ENCODE measurements at regions not wholly inside any gene's neighbourhood (a gene's known extent, or its start where the extent isn't known, plus 50 kb on each side); places are given as distances from the start of the nearest gene placed in this dataset.
"Not testable (repeated sequence)": the region's sequence is repeated elsewhere in the genome, so short reads cannot be mapped to it uniquely, and the experiment has no call there.

- no peak for DNase-seq (ENCODE audit: low spot score)
- Mint-ChIP-seq H3K9me3 (ENCODE audit: low read depth) (peaks cover 11% of the 10 kb centered on the region), H3K4me1 (ENCODE audit: low read depth) (no peaks in the 10 kb centered on the region), H3K36me3 (ENCODE audit: low read depth) (peaks cover 2% of the 10 kb centered on the region), H3K27me3 (ENCODE audit: low read depth) (peaks cover 2% of the 10 kb centered on the region), H3K27ac (ENCODE audit: unreplicated experiment) (no peak overlapping the region), H3K4me3 (ENCODE audit: unreplicated experiment) (no peak overlapping the region)
- no peak for TF ChIP-seq CTCF (IDR thresholded peaks at IDR 0.05)
These were observed 792.6 kb upstream of the SLITRK6 start for GRCh38 chr13:86591862-86592261.

GRCh38 chr13:86601351-86601750 lies 802.1 kb upstream of the SLITRK6 start:
- Mint-ChIP-seq H3K9me3 (ENCODE audit: low read depth) (no peaks in the 10 kb centered on the region), H3K27ac (ENCODE audit: unreplicated experiment) (no peak overlapping the region), H3K4me3 (ENCODE audit: unreplicated experiment) (no peak overlapping the region), H3K27me3 (ENCODE audit: low read depth) (no peaks in the 10 kb centered on the region), H3K36me3 (ENCODE audit: low read depth) (no peaks in the 10 kb centered on the region), H3K4me1 (ENCODE audit: low read depth) (no peaks in the 10 kb centered on the region)
- DNase-seq (ENCODE audit: low spot score): no peak
- TF ChIP-seq CTCF (IDR thresholded peaks at IDR 0.05): no peak

- H3K36me3 Mint-ChIP-seq (ENCODE audit: low read depth): no peaks in the 10 kb centered on the region
- H3K4me1 Mint-ChIP-seq (ENCODE audit: low read depth): no peaks in the 10 kb centered on the region
- H3K27me3 Mint-ChIP-seq (ENCODE audit: low read depth): no peaks in the 10 kb centered on the region
- H3K4me3 Mint-ChIP-seq (ENCODE audit: unreplicated experiment): no peak overlapping the region
- peaks cover 2% of the 10 kb centered on the region for H3K9me3 Mint-ChIP-seq (ENCODE audit: low read depth)
- H3K27ac Mint-ChIP-seq (ENCODE audit: unreplicated experiment): no peak overlapping the region
- TF ChIP-seq CTCF (IDR thresholded peaks at IDR 0.05): no peak
- no peak for DNase-seq (ENCODE audit: low spot score)
These were observed 807.0 kb upstream of the SLITRK6 start for GRCh38 chr13:86606264-86606663.

GRCh38 chr13:86608701-86609100 lies 809.5 kb upstream of the SLITRK6 start:
- Mint-ChIP-seq H3K36me3 (ENCODE audit: low read depth) (no peaks in the 10 kb centered on the region), H3K9me3 (ENCODE audit: low read depth) (peaks cover 7% of the 10 kb centered on the region), H3K27me3 (ENCODE audit: low read depth) (no peaks in the 10 kb centered on the region), H3K4me3 (ENCODE audit: unreplicated experiment) (no peak overlapping the region), H3K4me1 (ENCODE audit: low read depth) (no peaks in the 10 kb centered on the region), H3K27ac (ENCODE audit: unreplicated experiment) (no peak overlapping the region)
- TF ChIP-seq CTCF (IDR thresholded peaks at IDR 0.05): no peak
- DNase-seq (ENCODE audit: low spot score): no peak

GRCh38 chr13:86633346-86633745 lies 834.1 kb upstream of the SLITRK6 start:
- no peak for TF ChIP-seq CTCF (IDR thresholded peaks at IDR 0.05)
- H3K27ac Mint-ChIP-seq (ENCODE audit: unreplicated experiment): no peak overlapping the region
- H3K4me3 Mint-ChIP-seq (ENCODE audit: unreplicated experiment): no peak overlapping the region
- DNase-seq (ENCODE audit: low spot score): no peak
- H3K36me3 Mint-ChIP-seq (ENCODE audit: low read depth): no peaks in the 10 kb centered on the region
- no peaks in the 10 kb centered on the region for H3K9me3 Mint-ChIP-seq (ENCODE audit: low read depth)
- no peaks in the 10 kb centered on the region for H3K4me1 Mint-ChIP-seq (ENCODE audit: low read depth)
- H3K27me3 Mint-ChIP-seq (ENCODE audit: low read depth): peaks cover 7% of the 10 kb centered on the region

- H3K4me1 Mint-ChIP-seq (ENCODE audit: low read depth); H3K4me3 Mint-ChIP-seq (ENCODE audit: unreplicated experiment); H3K9me3 Mint-ChIP-seq (ENCODE audit: low read depth); H3K36me3 Mint-ChIP-seq (ENCODE audit: low read depth); H3K27me3 Mint-ChIP-seq (ENCODE audit: low read depth); H3K27ac Mint-ChIP-seq (ENCODE audit: unreplicated experiment); DNase-seq (ENCODE audit: low spot score): not testable (repeated sequence)
These were observed 852.0 kb upstream of the SLITRK6 start for GRCh38 chr13:86651171-86651570.

All from chondrocyte (in vitro differentiated cells).